ENCODE measurements at regions not wholly inside any gene's neighbourhood (a gene's known extent, or its start where the extent isn't known, plus 50 kb on each side); places are given as distances from the start of the nearest gene placed in this dataset.

GRCh38 chr16:47834485-47835024 lies 321.2 kb downstream of the ABCC12 start:
- no peak for TF ChIP-seq MYC (IDR thresholded peaks at IDR 0.05; ENCODE audit: low read depth, low read length)
- TF ChIP-seq CTCF (IDR thresholded peaks at IDR 0.05; ENCODE audit: low read depth, low read length): no peak
- no peak for TF ChIP-seq POLR2A (IDR thresholded peaks at IDR 0.05; ENCODE audit: extremely low read depth, insufficient read length)
- TF ChIP-seq MAX (IDR thresholded peaks at IDR 0.05; ENCODE audit: low read depth, low read length): no peak
- H3K4me3 ChIP-seq (ENCODE audit: low read depth, low read length): no peak overlapping the region
- no peak for DNase-seq (ENCODE audit: low read depth)

- H3K4me3 ChIP-seq (ENCODE audit: low read depth, low read length): no peak overlapping the region
- DNase-seq (ENCODE audit: low read depth): no peak
- TF ChIP-seq MYC (IDR thresholded peaks at IDR 0.05; ENCODE audit: low read depth, low read length): no peak
- no peak for TF ChIP-seq POLR2A (IDR thresholded peaks at IDR 0.05; ENCODE audit: extremely low read depth, insufficient read length)
- TF ChIP-seq CTCF (IDR thresholded peaks at IDR 0.05; ENCODE audit: low read depth, low read length): no peak
- no peak for TF ChIP-seq MAX (IDR thresholded peaks at IDR 0.05; ENCODE audit: low read depth, low read length)
Observed at GRCh38 chr16:47833771-47834170, 322.0 kb downstream of the ABCC12 start.

GRCh38 chr16:47829850-47830600 lies 325.8 kb downstream of the ABCC12 start:
- TF ChIP-seq POLR2A (IDR thresholded peaks at IDR 0.05; ENCODE audit: extremely low read depth, insufficient read length) (no peak), MYC (IDR thresholded peaks at IDR 0.05; ENCODE audit: low read depth, low read length) (no peak), MAX (IDR thresholded peaks at IDR 0.05; ENCODE audit: low read depth, low read length) (no peak), CTCF (IDR thresholded peaks at IDR 0.05; ENCODE audit: low read depth, low read length) (no peak)
- DNase-seq (ENCODE audit: low read depth): no peak
- H3K4me3 ChIP-seq (ENCODE audit: low read depth, low read length): no peak overlapping the region

GRCh38 chr16:47826070-47826469 lies 329.7 kb downstream of the ABCC12 start:
- no peak for TF ChIP-seq MAX (IDR thresholded peaks at IDR 0.05; ENCODE audit: low read depth, low read length)
- no peak for TF ChIP-seq POLR2A (IDR thresholded peaks at IDR 0.05; ENCODE audit: extremely low read depth, insufficient read length)
- TF ChIP-seq MYC (IDR thresholded peaks at IDR 0.05; ENCODE audit: low read depth, low read length): no peak
- no peak for TF ChIP-seq CTCF (IDR thresholded peaks at IDR 0.05; ENCODE audit: low read depth, low read length)
- DNase-seq (ENCODE audit: low read depth): no peak
- H3K4me3 ChIP-seq (ENCODE audit: low read depth, low read length): no peak overlapping the region

GRCh38 chr16:47817048-47817447 lies 338.7 kb downstream of the ABCC12 start:
- TF ChIP-seq CTCF (IDR thresholded peaks at IDR 0.05; ENCODE audit: low read depth, low read length) (no peak), POLR2A (IDR thresholded peaks at IDR 0.05; ENCODE audit: extremely low read depth, insufficient read length) (no peak), MYC (IDR thresholded peaks at IDR 0.05; ENCODE audit: low read depth, low read length) (no peak), MAX (IDR thresholded peaks at IDR 0.05; ENCODE audit: low read depth, low read length) (no peak)
- DNase-seq (ENCODE audit: low read depth): no peak
- no peak overlapping the region for H3K4me3 ChIP-seq (ENCODE audit: low read depth, low read length)
